LNCaP clone FGC (cell line): ENCODE measurements at regions not wholly inside any gene's neighbourhood (a gene's known extent, or its start where the extent isn't known, plus 50 kb on each side); places are given as distances from the start of the nearest gene placed in this dataset.
A peak's percentile ranks its signal among the peaks of the same experiment; 100 is the strongest.
"Not testable (repeated sequence)": the region's sequence is repeated elsewhere in the genome, so short reads cannot be mapped to it uniquely, and the experiment has no call there.

ENCODE experiments used
- DNase-seq: peaks from one replicate; pipeline ENCODE4 v3.0.0-alpha.2; 2011; ENCODE audit warnings: low read depth
- H3K4me3 ChIP-seq: 2 replicates; pipeline ENCODE4 v1.5.1; 2011; ENCODE audit warnings: mild to moderate bottlenecking, low read depth, low read length, control low read depth
- CTCF ChIP-seq: IDR thresholded peaks from 2 replicates; pipeline ENCODE4 v1.5.1; 2012; ENCODE audit warnings: mild to moderate bottlenecking; ENCODE audit not compliant: control insufficient read depth, insufficient read depth; ENCODE audit errors: extremely low read depth

- not testable (repeated sequence) for DNase-seq, H3K4me3 ChIP-seq
- peak; percentile 47 for TF ChIP-seq CTCF
Measured at GRCh38 chr2:107572890-107573289, 253.8 kb upstream of the RGPD4 start.

GRCh38 chr2:107576991-107577390, 249.7 kb upstream of the RGPD4 start:
- DNase-seq, result no peak
- no peak overlapping the region for H3K4me3 ChIP-seq
- TF ChIP-seq CTCF, result no peak

- DNase-seq, result no peak
Measured at GRCh38 chr2:107582487-107582886, 244.2 kb upstream of the RGPD4 start.

GRCh38 chr2:107584577-107584976, 242.1 kb upstream of the RGPD4 start:
- TF ChIP-seq CTCF, result no peak
- DNase-seq, result no peak
- no peak overlapping the region for H3K4me3 ChIP-seq

More at GRCh38 chr2:107582487-107582886, 244.2 kb upstream of the RGPD4 start:
- TF ChIP-seq CTCF, result no peak
- H3K4me3 ChIP-seq, result no peak overlapping the region

- no peak for TF ChIP-seq CTCF
- no peak overlapping the region for H3K4me3 ChIP-seq
- DNase-seq, result no peak
Measured at GRCh38 chr2:107585851-107586250, 240.8 kb upstream of the RGPD4 start.

GRCh38 chr2:107588181-107588580, 238.5 kb upstream of the RGPD4 start:
- H3K4me3 ChIP-seq, result no peak overlapping the region
- no peak for DNase-seq
- TF ChIP-seq CTCF, result no peak

- no peak for DNase-seq
- TF ChIP-seq CTCF, result no peak
Measured at GRCh38 chr2:107589079-107589491, 237.6 kb upstream of the RGPD4 start.

More at GRCh38 chr2:107589079-107589491, 237.6 kb upstream of the RGPD4 start:
- H3K4me3 ChIP-seq, result no peak overlapping the region
